Posterior vena cava (tissue), 2 donors: ENCODE measurements at regions not wholly inside any gene's neighbourhood (a gene's known extent, or its start where the extent isn't known, plus 50 kb on each side); places are given as distances from the start of the nearest gene placed in this dataset.

ENCODE experiments used
- DNase-seq: peaks from one replicate; pipeline ENCODE4 v3.0.0-alpha.2; 2020; ENCODE audit warnings: low spot score
- intact Hi-C, 2 donors: fragments of 100-400 bp; cut with DNase I; formaldehyde crosslinking; loops; one replicate each; pipeline versions ENCODE4 v1.14.1 to v1.14.2; 2022 to 2023
- donor health status: DM: yes; HTN: yes; CAD: no.
- donor health status: DM: yes; HTN: yes; CAD: no.

GRCh38 chr12:91317306-91317705 lies 134.7 kb upstream of the DCN start:
- DNase-seq, result no peak
- intact Hi-C loops, result no loop called here

GRCh38 chr12:91316907-91317269 lies 134.3 kb upstream of the DCN start:
- DNase-seq, result no peak
- intact Hi-C loops, result no loop called here

GRCh38 chr12:91316161-91316906 lies 133.7 kb upstream of the DCN start:
- no peak for DNase-seq
- intact Hi-C loops, result no loop called here

GRCh38 chr12:91311081-91311480 lies 128.5 kb upstream of the DCN start:
- DNase-seq, result no peak
- intact Hi-C loops, result no loop called here

DNA sequence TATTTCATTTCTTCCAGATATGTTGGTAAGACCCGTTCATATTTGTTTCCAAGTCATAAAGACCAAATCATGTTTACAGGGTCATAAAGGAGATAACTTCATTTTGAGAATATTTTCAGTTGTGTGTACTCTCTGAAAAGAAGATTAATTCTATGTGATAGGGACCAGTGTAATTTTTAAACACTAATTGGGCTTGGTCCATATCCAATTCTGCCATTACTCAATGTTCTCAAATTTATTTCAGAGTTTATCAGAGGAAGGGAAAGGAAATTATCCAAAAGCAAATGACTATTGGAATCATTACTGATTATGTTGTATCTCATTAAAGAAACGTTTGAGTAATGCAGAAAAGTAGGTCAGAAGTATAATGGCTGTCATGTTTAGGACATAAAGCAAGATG lies 126.8 kb upstream of the DCN start:
- intact Hi-C loops, result no loop called here
- DNase-seq, result no peak

DNA sequence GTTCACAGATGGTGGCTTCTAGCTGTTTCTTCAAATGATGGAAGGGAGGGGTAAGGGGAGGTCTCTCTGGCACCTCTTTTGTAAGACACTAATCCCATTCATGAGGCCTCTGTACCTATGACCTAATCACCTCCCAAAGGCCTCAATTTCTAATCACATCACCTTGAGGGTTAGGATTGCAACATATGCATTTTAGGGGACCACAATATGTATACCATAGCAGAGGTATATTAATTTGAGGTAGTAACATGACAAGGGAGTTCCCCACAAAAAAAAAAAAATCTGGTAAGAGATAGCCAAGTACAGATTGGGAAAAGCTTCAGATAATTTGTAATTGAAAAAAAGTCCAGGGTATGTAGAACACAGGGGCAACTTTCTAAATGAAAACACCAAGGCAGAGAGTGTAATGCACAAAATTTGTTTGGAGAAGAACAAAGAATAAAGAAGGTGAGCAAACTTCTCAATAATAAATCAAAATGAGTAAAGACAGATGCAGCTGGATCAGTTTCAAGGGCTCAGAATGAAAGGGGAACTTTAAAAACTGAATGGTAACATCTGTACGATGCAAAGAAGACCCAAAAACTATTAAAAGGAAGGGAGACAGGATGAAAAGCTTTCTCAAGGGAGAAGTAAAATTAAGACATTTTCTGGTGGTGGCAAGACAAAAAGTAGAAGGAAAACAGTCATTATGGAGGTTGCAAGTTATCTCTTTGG lies 125.5 kb upstream of the DCN start:
- no peak for DNase-seq
- intact Hi-C loops, result no loop called here

DNA sequence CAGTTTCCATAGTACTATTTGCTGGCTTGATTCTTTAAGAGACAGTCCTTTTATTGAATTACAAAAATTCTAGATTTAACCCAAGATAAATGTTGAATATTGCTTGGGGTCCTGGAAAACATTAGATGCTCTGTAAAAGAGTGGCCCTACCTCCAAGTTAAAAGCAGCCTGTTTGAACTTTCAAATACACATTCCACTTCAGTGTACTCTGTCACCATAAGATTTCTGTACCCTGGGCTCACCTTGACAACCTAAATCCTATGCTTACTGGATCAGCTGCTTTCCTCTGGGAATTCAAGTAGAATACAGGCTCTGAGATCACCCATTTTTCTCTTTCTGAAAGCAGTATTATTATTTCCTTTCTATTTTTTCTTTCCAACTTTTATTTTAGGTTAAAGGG lies 107.7 kb upstream of the DCN start:
- no peak for DNase-seq
- intact Hi-C loops, result no loop called here

DNA sequence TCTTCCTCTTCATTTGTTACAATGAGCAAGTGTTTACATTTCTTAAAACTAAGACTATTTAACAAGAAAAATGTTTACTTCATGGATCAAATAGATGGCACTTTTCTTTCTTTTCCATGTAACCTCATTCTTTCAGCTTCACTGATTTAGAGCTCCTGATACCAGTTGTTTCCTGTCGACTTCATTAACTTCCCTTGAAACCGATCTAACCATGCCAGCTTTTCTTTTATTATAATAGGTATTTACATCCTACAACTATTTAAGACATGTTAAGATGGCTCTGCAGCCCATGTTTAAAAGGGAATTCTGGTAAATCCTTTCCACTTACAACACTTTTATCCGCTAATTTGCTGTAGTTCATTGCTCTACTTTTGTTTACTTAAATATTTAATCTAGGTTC lies 107.3 kb upstream of the DCN start:
- intact Hi-C loops, result no loop called here
- DNase-seq, result no peak

DNA sequence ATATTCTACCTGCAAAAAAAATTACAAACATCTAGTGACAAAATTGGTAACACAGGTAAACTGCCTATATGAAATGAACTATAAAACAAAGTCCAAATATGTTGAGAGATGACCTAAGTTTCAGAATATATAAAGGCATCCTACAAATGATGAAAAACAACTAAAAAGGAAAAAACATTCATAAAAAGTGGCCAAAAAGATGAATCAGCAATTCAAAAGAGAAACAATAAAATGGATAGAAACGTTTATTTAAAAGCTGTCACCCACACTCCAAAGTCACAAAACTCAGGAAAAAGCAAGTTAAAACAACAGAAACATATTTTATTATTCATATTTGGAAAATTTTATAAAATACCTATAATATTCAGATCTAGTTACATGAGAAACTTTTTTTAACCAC lies 106.5 kb upstream of the DCN start:
- intact Hi-C loops, result no loop called here
- DNase-seq, result no peak

GRCh38 chr12:91287753-91288152 lies 105.1 kb upstream of the DCN start:
- intact Hi-C loops, result no loop called here
- no peak for DNase-seq

DNA sequence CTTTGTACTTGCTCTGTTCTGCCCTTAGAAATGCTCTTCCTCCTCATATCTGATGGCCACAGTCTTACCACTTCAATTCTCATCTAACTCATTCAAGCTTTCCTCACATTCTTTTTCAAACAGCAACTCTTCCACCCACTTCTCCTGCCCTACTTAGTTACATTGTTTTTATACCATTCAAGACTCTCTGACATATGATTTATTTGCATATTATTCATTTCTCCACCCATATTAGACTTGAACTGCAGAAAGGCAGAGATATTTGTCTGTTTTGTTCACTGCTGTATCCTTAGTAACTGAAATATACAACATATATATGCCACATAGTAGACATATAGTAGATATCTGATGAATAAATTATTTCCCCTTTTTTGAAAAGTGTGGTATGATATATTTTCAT lies 95.5 kb upstream of the DCN start:
- DNase-seq, result no peak
- intact Hi-C loops, result no loop called here

DNA sequence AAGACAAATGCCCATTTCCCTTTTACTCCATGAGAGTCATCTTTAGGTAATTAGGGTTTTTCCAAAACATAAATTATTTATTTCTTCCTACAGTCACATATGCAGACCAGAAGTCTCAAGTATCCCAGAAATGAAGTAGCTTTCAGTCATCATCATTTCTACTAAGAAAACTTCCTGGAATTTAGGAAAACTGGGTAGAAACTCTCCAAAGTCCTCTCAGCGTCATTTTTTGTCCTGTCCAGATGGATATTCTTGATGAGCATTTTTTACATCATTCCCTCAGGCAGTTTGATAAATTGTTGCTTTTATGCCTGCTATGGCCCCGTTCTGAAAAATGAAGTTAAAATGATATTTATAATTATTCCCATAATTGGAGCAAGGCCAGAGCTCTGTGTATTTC lies 93.9 kb upstream of the DCN start:
- intact Hi-C loops, result no loop called here
- DNase-seq, result no peak

DNA sequence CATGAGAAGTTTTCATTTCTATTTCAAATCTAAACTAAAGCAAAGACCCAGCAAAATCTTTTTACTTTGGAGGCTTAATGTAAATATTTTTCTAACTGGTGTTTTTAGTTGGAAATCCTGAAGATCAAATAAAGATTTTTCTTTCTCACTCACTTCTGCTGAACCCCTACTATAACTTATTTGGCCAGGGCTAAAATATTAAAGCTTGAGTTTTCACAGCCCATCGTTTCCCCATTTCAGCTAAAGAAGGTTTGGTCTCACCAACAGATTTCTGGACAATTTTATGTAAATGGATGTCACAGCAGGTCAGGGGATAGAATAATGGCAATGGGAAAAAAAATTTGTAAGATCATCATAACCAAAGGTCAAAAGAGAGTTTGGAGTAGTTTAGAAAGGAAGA lies 92.7 kb upstream of the DCN start:
- DNase-seq, result no peak
- intact Hi-C loops, result no loop called here

DNA sequence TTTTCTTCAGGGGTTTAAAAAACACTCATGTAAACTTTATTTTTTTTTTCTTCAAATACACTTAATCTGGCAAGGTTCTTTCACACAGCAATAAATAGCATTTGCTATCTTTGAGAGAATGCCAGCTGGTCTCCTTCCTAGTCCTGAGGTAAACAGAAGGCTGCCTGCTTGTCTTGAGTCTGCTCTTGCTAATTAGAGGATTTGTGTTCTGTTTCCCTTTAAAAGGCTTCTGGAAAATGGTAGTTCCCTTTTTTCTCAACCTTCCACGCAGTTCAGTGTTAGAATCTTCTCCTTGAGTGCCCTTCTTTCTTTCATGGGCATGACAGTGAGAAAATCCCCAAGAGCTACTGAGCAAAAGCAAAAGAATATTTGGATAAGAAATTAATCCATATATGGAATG lies 92.3 kb upstream of the DCN start:
- DNase-seq, result no peak
- intact Hi-C loops, result no loop called here

- no peak for DNase-seq
- intact Hi-C loops, result no loop called here
Observed at GRCh38 chr12:91273560-91273959, 90.9 kb upstream of the DCN start.

DNA sequence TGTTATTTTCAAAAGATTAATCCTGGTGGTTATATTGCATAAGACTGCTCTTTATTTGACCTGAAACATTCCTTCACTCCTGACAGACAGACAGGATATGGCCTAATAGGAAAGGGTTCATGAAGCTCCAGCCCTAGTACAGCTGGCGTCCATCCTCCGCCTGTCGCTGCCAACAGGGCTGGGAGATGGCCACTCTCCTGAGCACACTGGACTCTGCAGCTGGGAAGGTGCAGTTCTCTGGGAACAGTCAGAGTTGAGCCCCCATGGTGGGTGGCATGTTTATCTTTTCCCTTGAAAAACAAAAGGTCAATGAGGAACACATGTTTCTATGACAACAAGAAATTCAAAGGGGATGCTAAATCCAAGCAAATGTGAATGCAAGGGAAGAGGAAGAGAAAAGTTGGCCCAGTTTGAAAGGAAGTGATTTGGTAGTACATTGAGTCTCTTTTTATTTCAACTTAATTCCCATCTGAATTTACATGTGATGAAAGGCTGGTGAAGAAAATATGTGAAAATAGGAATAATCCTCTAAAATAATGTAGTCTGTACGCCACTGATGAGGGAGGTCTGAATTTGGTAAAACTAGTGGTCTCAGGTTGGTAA lies 89.9 kb upstream of the DCN start:
- DNase-seq, result peak; percentile 58
- intact Hi-C loops, result no loop called here

DNA sequence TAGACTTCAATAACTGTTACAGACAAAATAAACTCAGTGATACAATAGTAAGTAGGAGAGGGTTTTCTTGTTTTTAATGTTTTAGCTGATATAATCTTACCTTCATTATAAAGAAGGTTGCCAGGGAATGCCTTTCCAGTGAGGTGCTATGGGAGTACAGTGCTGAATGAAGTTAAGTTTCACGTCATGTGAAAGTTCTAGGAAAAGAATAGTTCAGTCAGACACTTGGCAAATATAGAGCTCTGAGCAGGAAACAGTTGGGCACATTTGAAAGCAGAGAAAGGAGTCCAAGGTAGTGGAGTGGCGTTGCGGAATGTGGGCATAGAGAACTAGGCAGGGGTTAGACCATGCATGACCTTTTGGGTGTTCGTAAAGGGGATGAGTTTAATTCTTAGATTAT lies 88.6 kb upstream of the DCN start:
- intact Hi-C loops, result no loop called here
- no peak for DNase-seq

- intact Hi-C loops, result loop anchor here in 1 of 2 donors (5.0 kb wide), 1 partner anchor 1275 kb away; no protein-coding TSS in a partner anchor
- DNase-seq, result no peak
Observed at GRCh38 chr12:91267039-91267438, 84.4 kb upstream of the DCN start.

DNA sequence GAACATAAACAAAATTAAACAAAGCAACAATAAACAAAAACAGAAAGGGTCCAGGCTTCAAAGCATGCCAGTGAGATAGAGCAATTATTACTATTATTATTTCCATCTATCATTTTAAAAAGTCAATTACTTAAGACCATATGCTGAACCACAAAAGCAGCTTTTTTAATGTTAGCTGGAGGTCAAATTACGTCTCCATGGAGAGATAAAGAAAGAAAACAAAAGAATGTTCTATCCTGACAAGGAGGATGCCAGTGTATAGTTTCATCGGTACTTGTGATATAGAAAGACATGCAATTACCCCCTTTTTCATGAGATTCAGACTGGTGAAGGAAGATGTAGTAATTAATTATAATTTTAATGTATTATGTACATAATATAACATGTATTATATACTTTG lies 81.6 kb upstream of the DCN start:
- DNase-seq, result no peak
- intact Hi-C loops, result no loop called here

DNA sequence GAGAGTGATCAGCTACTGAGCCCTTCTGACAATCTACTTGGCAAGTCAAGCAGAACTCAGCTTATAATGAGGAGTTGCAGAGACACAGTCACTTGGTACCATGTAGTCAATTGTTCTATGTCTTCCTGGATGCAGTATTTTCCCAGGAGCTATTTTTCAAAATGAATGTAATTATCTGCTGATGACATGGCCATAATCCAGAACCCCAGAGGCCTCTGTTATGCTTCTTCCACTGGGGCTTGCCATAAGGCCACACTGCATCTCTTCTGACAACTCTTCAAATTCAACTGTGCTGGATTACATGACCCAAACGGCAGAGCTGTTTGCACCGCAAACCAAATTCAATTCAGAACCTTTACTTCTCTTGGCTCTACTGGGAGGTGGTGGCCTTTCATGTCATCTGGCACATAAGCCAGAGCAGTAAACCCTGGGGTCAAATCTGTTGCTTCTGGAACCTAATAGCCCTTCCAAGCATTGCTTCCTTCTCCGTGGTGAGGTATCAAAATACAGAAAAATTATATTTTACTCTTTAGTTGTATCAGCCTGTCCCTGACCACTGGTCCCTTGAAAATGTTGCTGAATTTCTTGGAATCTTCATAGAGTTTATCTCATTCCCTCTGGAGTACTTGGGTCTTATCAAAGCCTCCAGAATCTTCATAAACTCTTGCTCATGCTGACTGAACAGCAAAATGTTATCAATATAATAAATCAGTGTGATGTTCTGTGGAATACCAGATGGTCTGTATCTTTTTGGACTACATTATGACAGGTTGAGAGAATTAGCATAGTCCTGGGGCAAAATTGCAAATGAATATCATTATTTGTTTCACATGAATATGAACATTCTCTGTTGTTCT lies 79.4 kb upstream of the DCN start:
- intact Hi-C loops, result no loop called here

More for the DNA sequence above, 79.4 kb upstream of the DCN start:
- no peak for DNase-seq
